AG08395 (cell line): ENCODE measurements at regions not wholly inside any gene's neighbourhood (a gene's known extent, or its start where the extent isn't known, plus 50 kb on each side); places are given as distances from the start of the nearest gene placed in this dataset.

Experiments
- DNase-seq: peaks from one replicate; pipeline ENCODE4 v3.0.0; 2012; ENCODE audit warnings: mixed read lengths, low spot score

DNA sequence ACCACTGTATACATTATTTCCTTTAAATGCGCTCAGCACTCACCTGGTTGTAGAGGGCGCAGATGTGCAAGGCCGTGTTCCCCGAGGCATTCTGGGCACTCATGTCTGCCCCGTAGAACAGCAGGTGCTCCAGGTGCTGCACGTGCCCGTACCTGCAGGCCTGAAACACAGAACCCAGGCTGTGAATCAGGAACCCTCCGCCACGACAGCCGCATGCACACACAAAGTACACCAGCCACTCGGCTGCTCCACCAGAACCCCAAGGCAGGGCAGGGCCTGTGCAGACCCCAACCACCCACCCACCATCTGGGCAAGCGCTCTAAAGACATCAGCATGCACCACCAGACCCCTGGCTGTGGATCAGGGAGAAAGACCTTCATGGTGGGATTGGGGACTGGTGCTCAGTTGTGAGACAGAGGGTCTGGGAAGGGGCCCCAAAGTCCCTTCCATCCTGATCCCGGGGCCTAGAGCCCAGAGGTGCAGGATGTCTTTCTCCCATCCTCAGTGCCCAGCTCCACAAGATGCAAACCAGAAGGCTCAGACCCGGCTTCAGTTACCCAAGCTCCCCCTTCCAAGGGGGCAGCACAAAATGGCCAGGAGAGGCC is 177.2 kb downstream of the SHANK2 start:
- no peak for DNase-seq

GRCh38 chr11:71071736-71072509 is 180.5 kb downstream of the SHANK2 start:
- no peak for DNase-seq

GRCh38 chr11:71070490-71071453 is 181.6 kb downstream of the SHANK2 start:
- DNase-seq: no peak

DNA sequence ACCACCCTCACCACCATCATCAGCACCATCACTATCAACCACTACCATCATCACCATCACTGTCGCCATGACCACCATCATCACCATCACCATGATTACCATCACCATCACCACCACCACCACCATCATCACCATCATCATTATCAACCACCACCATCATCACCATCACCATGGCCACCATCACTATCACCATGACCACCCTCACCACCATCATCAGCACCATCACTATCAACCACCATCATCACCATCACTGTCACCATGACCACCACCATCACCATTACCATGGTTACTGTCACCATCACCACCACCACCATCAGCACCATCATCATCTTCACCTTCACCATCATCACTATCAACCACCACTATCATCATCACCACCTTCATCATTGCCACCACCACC is 183.4 kb downstream of the SHANK2 start:
- no peak for DNase-seq

DNA sequence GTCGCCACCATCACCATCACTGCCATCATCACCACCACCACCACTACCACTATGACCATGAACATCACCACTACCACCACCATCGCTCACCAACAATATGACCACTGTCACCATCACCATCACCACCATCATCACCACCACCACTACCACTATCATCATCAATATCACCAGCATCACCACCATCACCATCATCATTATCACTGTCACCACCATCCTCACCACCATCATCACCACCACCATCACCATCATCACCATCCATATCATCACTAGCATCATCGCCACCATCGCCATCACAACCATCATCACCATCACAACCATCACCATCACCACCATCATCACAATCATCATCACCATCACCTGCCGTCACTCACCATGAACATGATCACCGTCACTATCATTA is 184.6 kb downstream of the SHANK2 start:
- DNase-seq: no peak

- no peak for DNase-seq
Observed at GRCh38 chr11:71066311-71066710, 186.1 kb downstream of the SHANK2 start.

GRCh38 chr11:71065841-71066240 is 186.5 kb downstream of the SHANK2 start:
- no peak for DNase-seq

DNA sequence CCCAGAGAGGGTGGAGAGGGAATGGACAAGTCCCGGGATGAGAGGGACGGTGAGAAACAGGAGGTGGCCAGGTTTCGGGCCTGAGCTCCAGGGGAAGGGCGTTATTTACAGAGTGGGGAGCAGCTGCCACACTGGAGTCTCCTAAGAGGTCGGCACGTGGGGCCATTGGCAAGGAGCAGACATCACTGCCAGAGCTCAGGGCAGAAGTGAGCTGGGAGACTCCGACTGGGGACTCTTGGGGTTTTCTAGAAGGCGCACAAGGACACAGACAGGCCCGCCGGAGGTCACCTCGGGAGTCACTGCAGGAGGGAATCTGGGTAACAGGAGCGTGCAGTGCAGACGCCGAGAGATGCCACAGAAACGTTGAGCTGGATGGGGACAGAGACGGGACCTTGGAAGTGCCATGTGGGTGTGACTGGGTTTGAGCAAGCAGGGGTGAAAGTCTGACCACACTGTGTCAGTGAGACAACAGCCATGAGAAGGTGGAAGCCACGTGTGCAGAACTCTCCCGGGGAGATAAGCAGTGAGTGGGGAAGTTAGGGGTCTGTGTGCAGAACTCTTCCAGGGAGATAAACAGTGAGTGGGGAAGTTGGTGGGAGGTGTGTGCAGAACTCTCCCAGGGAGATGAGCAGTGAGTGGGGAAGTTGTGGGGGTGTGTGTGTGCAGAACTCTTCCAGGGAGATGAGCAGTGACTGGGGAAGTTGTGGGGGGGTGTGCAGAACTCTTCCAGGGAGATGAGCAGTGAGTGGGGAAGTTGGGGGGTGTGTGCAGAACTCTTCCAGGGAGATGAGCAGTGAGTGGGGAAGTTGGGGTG is 187.5 kb downstream of the SHANK2 start:
- DNase-seq: no peak

DNA sequence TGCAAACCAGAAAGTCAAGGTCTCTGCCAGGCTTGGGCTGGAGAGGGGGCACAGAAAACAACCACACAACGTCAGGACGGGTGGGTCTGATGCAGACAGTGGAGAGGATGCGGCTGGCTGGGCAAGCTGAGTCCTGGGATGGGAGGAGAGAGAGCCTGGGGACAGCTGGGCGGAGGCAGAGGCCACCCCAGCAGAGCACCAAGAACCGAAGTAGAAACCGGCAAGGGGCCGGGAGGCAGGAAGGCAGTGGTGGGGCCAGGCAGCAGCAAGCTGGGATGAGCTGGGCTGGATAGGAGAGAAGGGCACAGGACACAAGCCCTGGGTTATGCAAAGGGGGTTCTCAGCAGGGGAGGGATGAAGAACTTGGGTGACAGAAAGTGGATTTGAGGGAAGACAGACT is 188.2 kb downstream of the SHANK2 start:
- no peak for DNase-seq

GRCh38 chr11:71063129-71063528 is 189.2 kb downstream of the SHANK2 start:
- no peak for DNase-seq

DNA sequence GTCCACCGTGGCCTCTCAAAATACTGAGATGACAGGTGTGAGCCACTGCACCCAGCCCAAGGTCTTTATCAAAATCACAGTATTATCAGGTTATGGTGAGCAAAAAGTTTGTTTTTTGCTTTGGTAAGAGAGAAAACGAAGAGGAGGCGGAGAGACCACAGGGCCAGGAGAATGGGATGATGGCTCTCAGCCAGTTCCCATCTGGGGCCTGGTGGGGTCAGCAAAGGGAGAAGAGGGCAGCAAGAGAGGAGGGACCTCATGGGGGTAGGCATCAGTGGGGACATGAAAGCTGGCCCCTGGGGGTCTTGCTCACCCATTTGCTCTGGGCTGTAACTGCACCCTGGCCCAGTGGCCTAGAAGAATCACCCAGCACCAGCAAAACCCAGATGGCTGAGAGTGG is 190.2 kb downstream of the SHANK2 start:
- no peak for DNase-seq

DNA sequence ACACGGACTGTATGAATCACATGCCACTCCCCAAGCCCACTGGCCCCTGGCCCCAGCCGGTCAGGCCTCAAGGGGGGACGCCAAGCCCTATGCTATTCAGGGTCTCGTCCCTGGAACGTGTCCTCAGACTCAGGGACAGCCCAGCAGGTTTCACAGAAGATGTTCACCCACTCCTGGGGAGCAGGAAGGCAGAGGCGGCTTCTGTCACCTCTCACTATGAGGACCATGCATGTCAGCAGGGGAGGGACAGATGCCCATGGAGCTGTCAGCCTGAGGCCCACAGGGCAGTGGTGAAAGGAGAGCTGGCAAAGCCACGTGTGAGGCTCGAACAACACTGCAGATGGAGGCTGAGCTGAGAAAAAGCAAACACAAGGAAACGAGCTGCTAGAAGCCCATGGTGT is 192.0 kb downstream of the SHANK2 start:
- DNase-seq: no peak

DNA sequence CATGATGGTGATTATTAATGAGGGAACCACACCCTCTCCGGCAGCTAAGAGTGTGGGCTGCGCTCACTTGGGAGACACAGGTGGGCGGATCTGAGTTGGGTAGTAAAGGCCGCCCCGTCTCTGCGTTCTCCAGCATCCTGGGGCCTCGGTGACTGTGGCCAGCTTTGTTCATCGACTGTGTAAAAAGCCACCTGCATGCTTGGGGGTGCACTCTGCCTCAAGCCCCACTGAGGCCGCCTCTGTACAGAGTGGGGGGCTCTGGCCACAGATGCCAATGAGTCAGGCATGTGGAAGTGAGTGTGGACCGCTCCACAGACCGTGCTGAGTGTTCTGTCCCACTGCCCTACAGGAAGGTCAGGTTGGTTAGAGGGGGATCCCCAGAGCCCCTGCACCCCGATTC is 192.7 kb downstream of the SHANK2 start:
- DNase-seq: no peak

- DNase-seq: no peak
Observed at GRCh38 chr11:71055925-71056324, 196.5 kb downstream of the SHANK2 start.
